Fibroblast of lung (primary cell): ENCODE measurements at regions not wholly inside any gene's neighbourhood (a gene's known extent, or its start where the extent isn't known, plus 50 kb on each side); places are given as distances from the start of the nearest gene placed in this dataset.

Experiments
- EZH2 ChIP-seq: IDR thresholded peaks from 2 replicates; pipeline ENCODE4 v1.5.1; 2012; ENCODE audit warnings: low read length, control low read depth, mild to moderate bottlenecking; ENCODE audit errors: missing control alignments
- TF ChIP-seq, protein P1 (sequence below), 2 donors: IDR thresholded peaks in 1 of 2; conservative IDR thresholded peaks in 1 of 2; 1 replicate in 1 of 2; 2 replicates in 1 of 2; pipeline ENCODE4 v1.5.1; 2011 to 2012; ENCODE audit warnings: low read length in 2 of 2, control low read depth in 1 of 2, inconsistent platforms in 1 of 2, low read depth in 1 of 2, mild to moderate bottlenecking in 1 of 2

DNA sequence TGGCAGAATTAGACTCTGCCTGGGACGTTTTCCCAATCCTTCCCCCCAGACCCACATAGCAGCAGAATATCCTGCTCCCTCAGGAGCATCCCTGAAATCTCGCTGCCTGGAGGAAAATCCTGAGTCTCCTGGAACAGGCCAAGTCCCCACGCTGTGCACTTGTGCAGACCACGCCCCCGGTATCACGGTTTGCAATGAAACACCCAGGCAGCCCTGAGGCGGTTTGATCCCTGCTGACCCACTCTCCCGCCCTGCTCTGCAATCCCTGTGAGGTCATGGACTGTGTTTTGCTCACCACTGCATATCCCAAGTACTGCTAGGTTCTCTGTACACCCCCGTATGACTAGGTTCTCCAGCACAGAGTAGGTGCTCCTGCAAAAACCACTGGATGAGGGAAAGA lies 411.8 kb upstream of the MGMT start:
- TF ChIP-seq, protein P1, sequence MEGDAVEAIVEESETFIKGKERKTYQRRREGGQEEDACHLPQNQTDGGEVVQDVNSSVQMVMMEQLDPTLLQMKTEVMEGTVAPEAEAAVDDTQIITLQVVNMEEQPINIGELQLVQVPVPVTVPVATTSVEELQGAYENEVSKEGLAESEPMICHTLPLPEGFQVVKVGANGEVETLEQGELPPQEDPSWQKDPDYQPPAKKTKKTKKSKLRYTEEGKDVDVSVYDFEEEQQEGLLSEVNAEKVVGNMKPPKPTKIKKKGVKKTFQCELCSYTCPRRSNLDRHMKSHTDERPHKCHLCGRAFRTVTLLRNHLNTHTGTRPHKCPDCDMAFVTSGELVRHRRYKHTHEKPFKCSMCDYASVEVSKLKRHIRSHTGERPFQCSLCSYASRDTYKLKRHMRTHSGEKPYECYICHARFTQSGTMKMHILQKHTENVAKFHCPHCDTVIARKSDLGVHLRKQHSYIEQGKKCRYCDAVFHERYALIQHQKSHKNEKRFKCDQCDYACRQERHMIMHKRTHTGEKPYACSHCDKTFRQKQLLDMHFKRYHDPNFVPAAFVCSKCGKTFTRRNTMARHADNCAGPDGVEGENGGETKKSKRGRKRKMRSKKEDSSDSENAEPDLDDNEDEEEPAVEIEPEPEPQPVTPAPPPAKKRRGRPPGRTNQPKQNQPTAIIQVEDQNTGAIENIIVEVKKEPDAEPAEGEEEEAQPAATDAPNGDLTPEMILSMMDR (conservative IDR thresholded peaks at IDR 0.05 in 1 of 2, IDR thresholded peaks at IDR 0.05 in 1 of 2; ENCODE audit: low read depth in 1 of 2, low read length in 2 of 2): no peak
- no peak for TF ChIP-seq EZH2
